ENCODE measurements at regions not wholly inside any gene's neighbourhood (a gene's known extent, or its start where the extent isn't known, plus 50 kb on each side); places are given as distances from the start of the nearest gene placed in this dataset.
A peak's percentile ranks its signal among the peaks of the same experiment; 100 is the strongest.
"Not testable (repeated sequence)": the region's sequence is repeated elsewhere in the genome, so short reads cannot be mapped to it uniquely, and the experiment has no call there.

- no peak for DNase-seq
Measured at GRCh38 chr4:87901422-87901992, 68.7 kb downstream of the MEPE start.

GRCh38 chr4:87904639-87905160 lies 70.8 kb upstream of the SPP1 start:
- no peak for DNase-seq

- DNase-seq, result no peak
Measured at GRCh38 chr4:87908336-87908735, 67.2 kb upstream of the SPP1 start.

- no peak for DNase-seq
Measured at GRCh38 chr4:87910795-87911194, 64.7 kb upstream of the SPP1 start.

GRCh38 chr4:87911252-87911774 lies 64.2 kb upstream of the SPP1 start:
- no peak for DNase-seq

- DNase-seq, result peak; percentile 36
Measured at GRCh38 chr4:87912164-87913004, 63.1 kb upstream of the SPP1 start.

GRCh38 chr4:87913896-87914295 lies 61.6 kb upstream of the SPP1 start:
- no peak for DNase-seq

- DNase-seq, result no peak
Measured at GRCh38 chr4:87915621-87916020, 59.9 kb upstream of the SPP1 start.

GRCh38 chr4:87916626-87917025 lies 58.9 kb upstream of the SPP1 start:
- DNase-seq, result peak; percentile 12

GRCh38 chr4:87917911-87918310 lies 57.6 kb upstream of the SPP1 start:
- DNase-seq, result not testable (repeated sequence)

- no peak for DNase-seq
Measured at GRCh38 chr4:87918314-87919058, 57.0 kb upstream of the SPP1 start.

- not testable (repeated sequence) for DNase-seq
Measured at GRCh38 chr4:87919304-87919703, 56.2 kb upstream of the SPP1 start.

GRCh38 chr4:87919941-87920340 lies 55.6 kb upstream of the SPP1 start:
- DNase-seq, result peak; percentile 74

GRCh38 chr4:87920478-87920877 lies 55.0 kb upstream of the SPP1 start:
- DNase-seq, result no peak

- DNase-seq, result not testable (repeated sequence)
Measured at GRCh38 chr4:87921626-87922479, 53.7 kb upstream of the SPP1 start.

- not testable (repeated sequence) for DNase-seq
Measured at GRCh38 chr4:87924146-87924545, 51.4 kb upstream of the SPP1 start.

Data from hematopoietic multipotent progenitor cell treated with erythropoietin and hydrocortisone succinate and interleukin-3 and kit ligand, for 4 days (in vitro differentiated cells).